HL-60 (cell line): ENCODE measurements at regions not wholly inside any gene's neighbourhood (a gene's known extent, or its start where the extent isn't known, plus 50 kb on each side); places are given as distances from the start of the nearest gene placed in this dataset.

ENCODE experiments used
- CTCF ChIP-seq: IDR thresholded peaks from one replicate; pipeline ENCODE4 v1.5.1; 2011; ENCODE audit warnings: low read length, control low read depth, inconsistent platforms; ENCODE audit not compliant: insufficient read depth
- GABPA ChIP-seq: IDR thresholded peaks from 2 replicates; pipeline ENCODE4 v1.6.1; 2012; ENCODE audit warnings: low read depth
- POLR2AphosphoS5 ChIP-seq: IDR thresholded peaks from 2 replicates; pipeline ENCODE4 v1.6.1; 2012; ENCODE audit warnings: low read depth
- SPI1 ChIP-seq: IDR thresholded peaks from 2 replicates; pipeline ENCODE4 v1.6.1; 2012; ENCODE audit warnings: low read depth, mild to moderate bottlenecking, borderline replicate concordance
- TF ChIP-seq, protein P1 (sequence below): IDR thresholded peaks from 2 replicates; pipeline ENCODE4 v1.6.1; 2012; ENCODE audit warnings: low read depth; ENCODE audit not compliant: insufficient replicate concordance

DNA sequence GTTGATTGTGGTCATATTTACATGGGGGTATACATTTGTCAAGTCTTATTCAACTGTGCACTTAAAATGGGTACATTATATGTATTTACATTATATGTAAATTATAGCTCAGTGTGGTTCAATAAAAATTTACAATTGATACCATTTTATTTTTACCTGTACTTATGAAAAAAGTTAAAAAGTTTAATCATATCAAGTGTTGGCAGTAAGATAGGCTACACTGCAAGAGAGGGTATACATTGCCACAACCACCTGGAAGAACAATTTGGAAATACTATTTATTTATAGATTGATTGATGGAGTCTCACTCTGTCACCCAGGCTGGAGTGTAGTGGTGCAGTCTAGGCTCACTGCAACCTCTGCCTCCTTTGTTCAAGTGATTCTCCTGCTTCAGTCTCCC, 453.3 kb downstream of the XYLT1 start:
- TF ChIP-seq CTCF (no peak), POLR2AphosphoS5 (no peak), SPI1 (no peak), GABPA (no peak)
- TF ChIP-seq, protein P1, sequence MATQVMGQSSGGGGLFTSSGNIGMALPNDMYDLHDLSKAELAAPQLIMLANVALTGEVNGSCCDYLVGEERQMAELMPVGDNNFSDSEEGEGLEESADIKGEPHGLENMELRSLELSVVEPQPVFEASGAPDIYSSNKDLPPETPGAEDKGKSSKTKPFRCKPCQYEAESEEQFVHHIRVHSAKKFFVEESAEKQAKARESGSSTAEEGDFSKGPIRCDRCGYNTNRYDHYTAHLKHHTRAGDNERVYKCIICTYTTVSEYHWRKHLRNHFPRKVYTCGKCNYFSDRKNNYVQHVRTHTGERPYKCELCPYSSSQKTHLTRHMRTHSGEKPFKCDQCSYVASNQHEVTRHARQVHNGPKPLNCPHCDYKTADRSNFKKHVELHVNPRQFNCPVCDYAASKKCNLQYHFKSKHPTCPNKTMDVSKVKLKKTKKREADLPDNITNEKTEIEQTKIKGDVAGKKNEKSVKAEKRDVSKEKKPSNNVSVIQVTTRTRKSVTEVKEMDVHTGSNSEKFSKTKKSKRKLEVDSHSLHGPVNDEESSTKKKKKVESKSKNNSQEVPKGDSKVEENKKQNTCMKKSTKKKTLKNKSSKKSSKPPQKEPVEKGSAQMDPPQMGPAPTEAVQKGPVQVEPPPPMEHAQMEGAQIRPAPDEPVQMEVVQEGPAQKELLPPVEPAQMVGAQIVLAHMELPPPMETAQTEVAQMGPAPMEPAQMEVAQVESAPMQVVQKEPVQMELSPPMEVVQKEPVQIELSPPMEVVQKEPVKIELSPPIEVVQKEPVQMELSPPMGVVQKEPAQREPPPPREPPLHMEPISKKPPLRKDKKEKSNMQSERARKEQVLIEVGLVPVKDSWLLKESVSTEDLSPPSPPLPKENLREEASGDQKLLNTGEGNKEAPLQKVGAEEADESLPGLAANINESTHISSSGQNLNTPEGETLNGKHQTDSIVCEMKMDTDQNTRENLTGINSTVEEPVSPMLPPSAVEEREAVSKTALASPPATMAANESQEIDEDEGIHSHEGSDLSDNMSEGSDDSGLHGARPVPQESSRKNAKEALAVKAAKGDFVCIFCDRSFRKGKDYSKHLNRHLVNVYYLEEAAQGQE: no peak
